Activated CD4-positive, CD25-positive, alpha-beta regulatory T cell (primary cell): ENCODE measurements at regions not wholly inside any gene's neighbourhood (a gene's known extent, or its start where the extent isn't known, plus 50 kb on each side); places are given as distances from the start of the nearest gene placed in this dataset.
"Not testable (repeated sequence)": the region's sequence is repeated elsewhere in the genome, so short reads cannot be mapped to it uniquely, and the experiment has no call there.

Source experiments
- DNase-seq, 4 experiments: peaks; one replicate each; lab custom pipeline; 2025; lab: John Stamatoyannopoulos, UW

GRCh38 chr9:110093871-110094270, 114.1 kb downstream of the C9orf152 start:
- DNase-seq = no peak

- DNase-seq = no peak
Measured at GRCh38 chr9:110095161-110095595, 112.8 kb downstream of the C9orf152 start.

- DNase-seq = no peak
Measured at GRCh38 chr9:110095776-110096175, 112.2 kb downstream of the C9orf152 start.

- DNase-seq = not testable (repeated sequence)
Measured at GRCh38 chr9:110096674-110097073, 111.3 kb downstream of the C9orf152 start.

GRCh38 chr9:110099236-110100095, 108.5 kb downstream of the C9orf152 start:
- no peak for DNase-seq

GRCh38 chr9:110101531-110102161, 106.3 kb downstream of the C9orf152 start:
- no peak for DNase-seq

GRCh38 chr9:110103257-110103656, 104.7 kb downstream of the C9orf152 start:
- no peak for DNase-seq

GRCh38 chr9:110104261-110104809, 103.6 kb downstream of the C9orf152 start:
- no peak for DNase-seq

GRCh38 chr9:110105107-110105506, 102.9 kb downstream of the C9orf152 start:
- DNase-seq = no peak

GRCh38 chr9:110106661-110107060, 101.3 kb downstream of the C9orf152 start:
- DNase-seq = no peak

GRCh38 chr9:110109333-110110092, 98.4 kb downstream of the C9orf152 start:
- DNase-seq = no peak

GRCh38 chr9:110110154-110110553, 97.8 kb downstream of the C9orf152 start:
- no peak for DNase-seq

GRCh38 chr9:110111868-110112267, 96.1 kb downstream of the C9orf152 start:
- no peak for DNase-seq

GRCh38 chr9:110112792-110113191, 95.2 kb downstream of the C9orf152 start:
- no peak for DNase-seq

- DNase-seq = no peak
Measured at GRCh38 chr9:110114086-110114858, 93.7 kb downstream of the C9orf152 start.

- DNase-seq = no peak
Measured at GRCh38 chr9:110114859-110115201, 93.1 kb downstream of the C9orf152 start.

GRCh38 chr9:110115341-110115820, 92.6 kb downstream of the C9orf152 start:
- no peak for DNase-seq

GRCh38 chr9:110115826-110116542, 92.0 kb downstream of the C9orf152 start:
- DNase-seq = no peak

- DNase-seq = no peak
Measured at GRCh38 chr9:110116543-110116885, 91.4 kb downstream of the C9orf152 start.

GRCh38 chr9:110121170-110121569, 86.8 kb downstream of the C9orf152 start:
- DNase-seq = no peak
